ENCODE measurements at regions not wholly inside any gene's neighbourhood (a gene's known extent, or its start where the extent isn't known, plus 50 kb on each side); places are given as distances from the start of the nearest gene placed in this dataset.
"Not testable (repeated sequence)": the region's sequence is repeated elsewhere in the genome, so short reads cannot be mapped to it uniquely, and the experiment has no call there.

DNA sequence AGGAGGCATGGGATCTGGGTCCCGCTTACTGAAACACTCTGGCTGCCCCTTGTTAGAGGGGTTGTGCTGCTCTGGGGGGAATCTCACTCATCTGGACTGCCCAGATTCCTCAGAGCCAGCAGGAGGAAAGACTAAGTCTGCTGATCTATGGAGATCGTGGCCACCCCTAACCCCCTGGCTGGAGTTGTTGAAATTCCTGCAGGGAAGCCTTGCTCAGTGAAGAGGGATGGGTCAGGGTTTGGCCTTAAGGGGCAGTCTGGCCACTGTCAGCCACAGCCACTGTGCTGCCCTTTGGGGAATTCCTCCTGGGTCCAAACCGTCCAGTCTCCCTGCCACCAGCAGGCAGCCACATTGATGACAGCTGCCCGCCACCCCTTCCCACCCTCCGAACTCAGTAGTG lies 362.0 kb upstream of the AMOT start:
- TF ChIP-seq, protein P1, sequence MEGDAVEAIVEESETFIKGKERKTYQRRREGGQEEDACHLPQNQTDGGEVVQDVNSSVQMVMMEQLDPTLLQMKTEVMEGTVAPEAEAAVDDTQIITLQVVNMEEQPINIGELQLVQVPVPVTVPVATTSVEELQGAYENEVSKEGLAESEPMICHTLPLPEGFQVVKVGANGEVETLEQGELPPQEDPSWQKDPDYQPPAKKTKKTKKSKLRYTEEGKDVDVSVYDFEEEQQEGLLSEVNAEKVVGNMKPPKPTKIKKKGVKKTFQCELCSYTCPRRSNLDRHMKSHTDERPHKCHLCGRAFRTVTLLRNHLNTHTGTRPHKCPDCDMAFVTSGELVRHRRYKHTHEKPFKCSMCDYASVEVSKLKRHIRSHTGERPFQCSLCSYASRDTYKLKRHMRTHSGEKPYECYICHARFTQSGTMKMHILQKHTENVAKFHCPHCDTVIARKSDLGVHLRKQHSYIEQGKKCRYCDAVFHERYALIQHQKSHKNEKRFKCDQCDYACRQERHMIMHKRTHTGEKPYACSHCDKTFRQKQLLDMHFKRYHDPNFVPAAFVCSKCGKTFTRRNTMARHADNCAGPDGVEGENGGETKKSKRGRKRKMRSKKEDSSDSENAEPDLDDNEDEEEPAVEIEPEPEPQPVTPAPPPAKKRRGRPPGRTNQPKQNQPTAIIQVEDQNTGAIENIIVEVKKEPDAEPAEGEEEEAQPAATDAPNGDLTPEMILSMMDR (IDR thresholded peaks at IDR 0.05; ENCODE audit: insufficient read depth, low read depth, low read length, missing control alignments), result no peak
- H3K4me3 ChIP-seq (ENCODE audit: low read depth, low read length), result no peak overlapping the region
- no peak for DNase-seq (ENCODE audit: low read depth)

DNA sequence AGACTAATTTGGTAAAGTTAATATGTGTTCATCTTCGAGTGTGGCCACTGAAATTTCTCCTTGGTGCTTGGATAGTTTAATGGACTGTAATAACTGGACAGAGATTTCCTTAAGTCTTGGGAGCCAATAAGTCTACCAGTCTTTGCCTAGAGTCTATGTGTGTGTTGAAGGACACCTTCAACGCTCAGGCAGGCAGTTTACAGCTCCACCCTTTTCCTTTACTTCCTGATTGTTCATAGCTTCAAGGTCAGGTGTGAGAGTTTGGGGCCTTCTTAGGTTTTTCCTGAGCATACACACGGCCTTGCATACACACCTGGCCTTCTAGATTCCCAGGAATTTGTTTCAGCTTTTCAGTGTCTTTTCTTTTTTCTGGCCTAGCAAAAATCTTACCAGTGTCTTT lies 355.3 kb upstream of the AMOT start:
- no peak for DNase-seq (ENCODE audit: low read depth)
- H3K4me3 ChIP-seq (ENCODE audit: low read depth, low read length), result no peak overlapping the region
- TF ChIP-seq, protein P1 (IDR thresholded peaks at IDR 0.05; ENCODE audit: insufficient read depth, low read depth, low read length, missing control alignments), result no peak

DNA sequence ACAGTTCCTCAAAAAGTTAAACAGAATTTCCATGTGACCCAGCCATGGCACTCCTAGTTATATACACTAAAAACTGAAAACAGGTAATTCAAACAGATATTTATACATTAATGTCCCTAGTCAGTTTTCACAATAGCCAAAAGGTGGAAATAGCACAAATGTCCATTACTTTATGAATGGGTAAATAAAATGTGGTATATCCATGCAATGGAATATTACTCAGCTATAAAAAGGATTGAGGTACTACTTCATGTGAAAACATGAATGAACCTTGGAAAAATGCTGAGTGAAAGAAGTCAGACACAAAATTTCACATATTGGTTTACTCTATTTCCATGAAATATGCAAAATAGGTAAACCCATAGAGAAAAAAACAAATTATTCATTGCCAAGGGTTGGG lies 351.8 kb upstream of the AMOT start:
- no peak for DNase-seq (ENCODE audit: low read depth)
- no peak overlapping the region for H3K4me3 ChIP-seq (ENCODE audit: low read depth, low read length)
- TF ChIP-seq, protein P1 (IDR thresholded peaks at IDR 0.05; ENCODE audit: insufficient read depth, low read depth, low read length, missing control alignments), result no peak

DNA sequence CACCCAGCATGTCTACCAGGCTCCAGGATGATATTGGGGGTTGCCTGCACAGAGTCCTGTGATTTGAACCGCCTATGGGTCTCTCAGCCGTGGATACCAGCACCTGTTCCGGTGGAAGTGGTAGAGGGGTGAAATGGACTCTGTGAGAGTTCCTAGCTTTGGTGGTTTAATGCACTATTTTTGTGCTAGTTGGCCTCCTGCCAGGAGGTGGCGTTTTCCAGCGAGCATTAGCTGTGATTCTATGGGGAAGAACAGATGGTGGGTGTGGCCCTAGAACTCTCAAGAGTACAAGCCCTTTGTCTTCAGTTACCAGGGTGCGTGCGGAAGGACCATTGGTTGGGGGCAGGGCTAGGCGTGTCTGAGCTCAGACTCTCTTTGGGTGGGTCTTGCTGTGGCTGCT lies 316.9 kb upstream of the AMOT start:
- H3K4me3 ChIP-seq (ENCODE audit: low read depth, low read length), result no peak overlapping the region
- TF ChIP-seq, protein P1 (IDR thresholded peaks at IDR 0.05; ENCODE audit: insufficient read depth, low read depth, low read length, missing control alignments), result no peak
- DNase-seq (ENCODE audit: low read depth), result no peak

DNA sequence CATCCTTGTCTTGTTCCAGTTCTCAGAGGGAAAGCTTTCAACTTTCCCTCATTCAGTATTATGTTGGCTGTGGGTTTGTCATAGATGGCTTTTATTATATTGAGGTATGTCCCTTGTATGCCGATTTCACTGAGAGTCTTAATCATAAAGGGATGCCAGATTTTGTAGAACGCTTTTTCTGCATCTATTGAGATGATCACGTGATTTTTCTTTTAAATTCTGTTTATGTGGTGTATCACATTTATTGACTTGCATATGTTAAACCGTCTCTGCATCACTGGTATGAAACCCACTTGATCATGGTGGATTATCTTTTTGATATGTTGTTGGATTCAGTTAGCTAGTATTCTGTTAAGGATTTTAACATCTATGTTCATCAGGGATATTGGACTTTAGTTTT lies 313.7 kb upstream of the AMOT start:
- DNase-seq (ENCODE audit: low read depth); H3K4me3 ChIP-seq (ENCODE audit: low read depth, low read length): not testable (repeated sequence)

DNA sequence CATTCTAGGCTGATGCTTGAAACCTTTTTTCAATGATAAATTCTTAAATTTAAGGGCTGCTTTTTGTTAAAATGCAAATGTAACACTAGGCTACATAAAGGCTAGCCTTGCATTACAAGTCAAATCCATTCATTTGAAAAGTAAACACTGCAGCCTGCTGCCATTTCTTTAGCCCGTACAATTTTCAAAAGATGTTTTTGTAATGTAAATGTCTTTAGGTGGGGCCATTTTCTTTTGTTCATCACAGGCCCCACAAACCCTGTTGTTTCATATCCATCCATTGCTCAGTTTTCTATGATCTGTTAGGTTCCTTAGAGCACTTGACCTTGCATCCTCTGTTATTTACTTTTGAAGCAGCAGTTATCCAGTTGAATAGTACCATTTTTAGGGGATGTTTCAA lies 296.2 kb upstream of the AMOT start:
- TF ChIP-seq, protein P1 (IDR thresholded peaks at IDR 0.05; ENCODE audit: insufficient read depth, low read depth, low read length, missing control alignments), result no peak
- no peak for DNase-seq (ENCODE audit: low read depth)
- H3K4me3 ChIP-seq (ENCODE audit: low read depth, low read length), result no peak overlapping the region

DNA sequence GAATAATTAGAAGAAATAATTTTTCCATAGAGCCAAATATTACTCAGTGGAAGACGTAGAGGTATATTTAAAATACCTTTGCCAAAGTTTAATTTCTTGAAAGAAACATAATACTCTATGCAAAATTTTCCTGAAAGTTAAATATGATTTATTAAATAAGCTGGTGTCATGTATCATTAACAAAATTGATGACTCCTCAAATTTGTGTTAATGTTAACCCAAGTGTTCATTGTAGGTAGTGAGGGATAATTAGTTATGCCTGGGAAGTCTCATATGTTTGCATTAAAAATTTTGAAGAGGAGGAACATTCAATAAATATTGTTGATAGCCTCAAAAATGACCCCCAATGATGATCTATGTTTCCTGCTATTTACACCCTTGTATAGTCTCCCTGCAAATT lies 292.7 kb upstream of the AMOT start:
- DNase-seq (ENCODE audit: low read depth), result no peak
- H3K4me3 ChIP-seq (ENCODE audit: low read depth, low read length), result no peak overlapping the region
- TF ChIP-seq, protein P1 (IDR thresholded peaks at IDR 0.05; ENCODE audit: insufficient read depth, low read depth, low read length, missing control alignments), result no peak

DNA sequence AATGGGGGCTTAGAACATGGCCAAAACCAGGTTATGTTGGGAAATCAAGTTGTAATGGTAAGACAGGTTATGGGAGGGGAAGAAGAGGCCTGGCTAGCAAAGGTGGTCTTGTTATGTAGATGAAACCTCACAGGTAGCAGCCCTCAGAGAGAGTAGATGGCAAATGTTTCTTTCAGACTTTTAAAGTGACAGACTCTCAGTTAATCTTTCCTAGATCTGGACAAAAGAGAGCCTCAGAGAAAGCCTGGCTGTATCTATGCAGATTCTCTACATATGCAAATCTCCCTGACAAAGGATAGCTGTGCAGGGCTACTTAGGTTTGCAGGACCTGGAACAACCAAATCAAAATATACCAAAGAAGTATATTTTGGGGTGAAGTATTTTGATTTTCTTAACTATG lies 284.1 kb upstream of the AMOT start:
- DNase-seq (ENCODE audit: low read depth), result no peak
- TF ChIP-seq, protein P1 (IDR thresholded peaks at IDR 0.05; ENCODE audit: insufficient read depth, low read depth, low read length, missing control alignments), result no peak
- no peak overlapping the region for H3K4me3 ChIP-seq (ENCODE audit: low read depth, low read length)
